ENCODE measurements at regions not wholly inside any gene's neighbourhood (a gene's known extent, or its start where the extent isn't known, plus 50 kb on each side); places are given as distances from the start of the nearest gene placed in this dataset.

GRCh38 chr12:124694250-124694649 is 126.8 kb upstream of the NCOR2 start:
- TF ChIP-seq, protein P1, sequence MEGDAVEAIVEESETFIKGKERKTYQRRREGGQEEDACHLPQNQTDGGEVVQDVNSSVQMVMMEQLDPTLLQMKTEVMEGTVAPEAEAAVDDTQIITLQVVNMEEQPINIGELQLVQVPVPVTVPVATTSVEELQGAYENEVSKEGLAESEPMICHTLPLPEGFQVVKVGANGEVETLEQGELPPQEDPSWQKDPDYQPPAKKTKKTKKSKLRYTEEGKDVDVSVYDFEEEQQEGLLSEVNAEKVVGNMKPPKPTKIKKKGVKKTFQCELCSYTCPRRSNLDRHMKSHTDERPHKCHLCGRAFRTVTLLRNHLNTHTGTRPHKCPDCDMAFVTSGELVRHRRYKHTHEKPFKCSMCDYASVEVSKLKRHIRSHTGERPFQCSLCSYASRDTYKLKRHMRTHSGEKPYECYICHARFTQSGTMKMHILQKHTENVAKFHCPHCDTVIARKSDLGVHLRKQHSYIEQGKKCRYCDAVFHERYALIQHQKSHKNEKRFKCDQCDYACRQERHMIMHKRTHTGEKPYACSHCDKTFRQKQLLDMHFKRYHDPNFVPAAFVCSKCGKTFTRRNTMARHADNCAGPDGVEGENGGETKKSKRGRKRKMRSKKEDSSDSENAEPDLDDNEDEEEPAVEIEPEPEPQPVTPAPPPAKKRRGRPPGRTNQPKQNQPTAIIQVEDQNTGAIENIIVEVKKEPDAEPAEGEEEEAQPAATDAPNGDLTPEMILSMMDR (conservative IDR thresholded peaks at IDR 0.05) = no peak
- TF ChIP-seq EZH2 (IDR thresholded peaks at IDR 0.05; ENCODE audit: low read depth) = no peak
